ENCODE measurements at regions not wholly inside any gene's neighbourhood (a gene's known extent, or its start where the extent isn't known, plus 50 kb on each side); places are given as distances from the start of the nearest gene placed in this dataset.

DNA sequence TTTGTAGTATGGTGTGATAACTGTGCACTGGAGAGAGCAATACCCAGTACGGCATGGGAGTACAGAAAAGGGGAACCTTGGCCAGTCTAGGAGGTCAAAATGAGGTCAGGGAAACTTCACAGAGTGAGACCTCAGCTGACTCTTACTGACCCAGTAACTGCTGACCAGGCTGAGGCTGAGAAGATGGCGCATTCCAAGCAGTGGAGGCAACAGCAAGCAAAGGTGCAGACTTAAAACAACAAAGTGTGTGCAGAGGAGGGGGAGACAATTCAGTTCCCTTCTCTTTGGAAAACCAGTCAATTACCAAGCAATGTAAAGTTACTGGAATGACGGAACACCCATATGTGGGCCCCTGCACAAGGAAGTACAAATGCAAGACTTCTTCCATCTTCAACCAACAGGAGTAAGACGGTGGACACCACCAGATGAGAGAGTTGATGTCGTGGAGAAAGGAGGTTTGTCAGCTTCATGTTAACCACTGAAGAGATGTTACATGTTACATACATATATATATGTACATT is 54.6 kb upstream of the PRDX6 start:
- TF ChIP-seq, protein P1, sequence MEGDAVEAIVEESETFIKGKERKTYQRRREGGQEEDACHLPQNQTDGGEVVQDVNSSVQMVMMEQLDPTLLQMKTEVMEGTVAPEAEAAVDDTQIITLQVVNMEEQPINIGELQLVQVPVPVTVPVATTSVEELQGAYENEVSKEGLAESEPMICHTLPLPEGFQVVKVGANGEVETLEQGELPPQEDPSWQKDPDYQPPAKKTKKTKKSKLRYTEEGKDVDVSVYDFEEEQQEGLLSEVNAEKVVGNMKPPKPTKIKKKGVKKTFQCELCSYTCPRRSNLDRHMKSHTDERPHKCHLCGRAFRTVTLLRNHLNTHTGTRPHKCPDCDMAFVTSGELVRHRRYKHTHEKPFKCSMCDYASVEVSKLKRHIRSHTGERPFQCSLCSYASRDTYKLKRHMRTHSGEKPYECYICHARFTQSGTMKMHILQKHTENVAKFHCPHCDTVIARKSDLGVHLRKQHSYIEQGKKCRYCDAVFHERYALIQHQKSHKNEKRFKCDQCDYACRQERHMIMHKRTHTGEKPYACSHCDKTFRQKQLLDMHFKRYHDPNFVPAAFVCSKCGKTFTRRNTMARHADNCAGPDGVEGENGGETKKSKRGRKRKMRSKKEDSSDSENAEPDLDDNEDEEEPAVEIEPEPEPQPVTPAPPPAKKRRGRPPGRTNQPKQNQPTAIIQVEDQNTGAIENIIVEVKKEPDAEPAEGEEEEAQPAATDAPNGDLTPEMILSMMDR (conservative IDR thresholded peaks at IDR 0.05 in 1 of 2, IDR thresholded peaks at IDR 0.05 in 1 of 2; ENCODE audit: low read depth in 1 of 2, low read length in 2 of 2), result no peak
- no peak for TF ChIP-seq EZH2 (IDR thresholded peaks at IDR 0.05; ENCODE audit: low read length, missing control alignments)

All from fibroblast of lung (primary cell).